IPS-15b (cell line): ENCODE measurements at regions not wholly inside any gene's neighbourhood (a gene's known extent, or its start where the extent isn't known, plus 50 kb on each side); places are given as distances from the start of the nearest gene placed in this dataset.

Experiments
- H3K27me3 ChIP-seq: one replicate; pipeline ENCODE4 v1.6.1; 2013; ENCODE audit warnings: low read length; ENCODE audit not compliant: control insufficient read depth, insufficient read depth
- H3K36me3 ChIP-seq: one replicate; pipeline ENCODE4 v1.6.1; 2013; ENCODE audit warnings: low read length; ENCODE audit not compliant: control insufficient read depth, insufficient read depth
- H3K4me1 ChIP-seq: one replicate; pipeline ENCODE4 v1.6.1; 2013; ENCODE audit warnings: mild to moderate bottlenecking, low read length; ENCODE audit not compliant: control insufficient read depth, insufficient read depth
- H3K4me3 ChIP-seq: one replicate; pipeline ENCODE4 v1.5.1; 2013; ENCODE audit warnings: low read depth, low read length
- H3K9ac ChIP-seq: one replicate; pipeline ENCODE4 v1.6.1; 2013; ENCODE audit warnings: low read depth, mild to moderate bottlenecking, low read length
- H3K9me3 ChIP-seq: one replicate; pipeline ENCODE4 v1.6.1; 2013; ENCODE audit warnings: mild to moderate bottlenecking, low read length; ENCODE audit not compliant: control insufficient read depth, insufficient read depth

- H3K4me1 ChIP-seq = peaks cover 4% of the 10 kb centered on the region
- H3K4me3 ChIP-seq = no peak overlapping the region
- H3K36me3 ChIP-seq = no peaks in the 10 kb centered on the region
- H3K9me3 ChIP-seq = no peaks in the 10 kb centered on the region
- H3K9ac ChIP-seq = no peak overlapping the region
- no peaks in the 10 kb centered on the region for H3K27me3 ChIP-seq
These were observed 112.5 kb upstream of the KCNJ16 start for GRCh38 chr17:69962436-69962995.

GRCh38 chr17:69967910-69968411, 107.1 kb upstream of the KCNJ16 start:
- Histone ChIP-seq H3K9ac (no peak overlapping the region), H3K9me3 (no peaks in the 10 kb centered on the region), H3K4me3 (no peak overlapping the region), H3K36me3 (no peaks in the 10 kb centered on the region), H3K4me1 (no peaks in the 10 kb centered on the region), H3K27me3 (no peaks in the 10 kb centered on the region)

DNA sequence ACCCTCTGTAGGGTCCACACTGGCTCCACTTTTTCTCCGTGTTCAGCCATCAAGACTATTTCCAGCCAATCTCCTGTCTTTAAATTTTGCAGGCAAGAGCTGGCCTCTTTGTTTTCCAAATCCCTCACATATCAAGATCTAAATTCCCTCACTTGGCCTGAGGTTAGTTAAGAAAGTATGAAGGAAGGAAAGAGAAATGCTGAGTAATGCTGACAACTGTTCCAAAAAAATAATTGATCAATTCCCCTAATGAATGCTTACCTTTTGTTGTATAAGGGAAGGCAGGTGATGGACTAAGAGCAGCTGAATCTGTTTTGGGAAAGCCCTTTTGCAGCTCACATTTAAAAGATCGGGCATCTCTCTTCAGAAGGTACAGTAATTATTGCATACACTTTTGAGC, 105.1 kb upstream of the KCNJ16 start:
- Histone ChIP-seq H3K4me3 (no peak overlapping the region), H3K4me1 (no peaks in the 10 kb centered on the region), H3K9me3 (no peaks in the 10 kb centered on the region), H3K9ac (no peak overlapping the region), H3K27me3 (no peaks in the 10 kb centered on the region), H3K36me3 (no peaks in the 10 kb centered on the region)

GRCh38 chr17:69972251-69972650, 102.8 kb upstream of the KCNJ16 start:
- no peaks in the 10 kb centered on the region for H3K4me1 ChIP-seq
- H3K4me3 ChIP-seq = no peak overlapping the region
- H3K27me3 ChIP-seq = no peaks in the 10 kb centered on the region
- no peaks in the 10 kb centered on the region for H3K36me3 ChIP-seq
- H3K9ac ChIP-seq = no peak overlapping the region
- no peaks in the 10 kb centered on the region for H3K9me3 ChIP-seq

- Histone ChIP-seq H3K36me3 (no peaks in the 10 kb centered on the region), H3K4me3 (no peak overlapping the region), H3K9me3 (no peaks in the 10 kb centered on the region), H3K27me3 (no peaks in the 10 kb centered on the region), H3K4me1 (no peaks in the 10 kb centered on the region), H3K9ac (no peak overlapping the region)
These were observed 99.2 kb upstream of the KCNJ16 start for GRCh38 chr17:69975808-69976207.

DNA sequence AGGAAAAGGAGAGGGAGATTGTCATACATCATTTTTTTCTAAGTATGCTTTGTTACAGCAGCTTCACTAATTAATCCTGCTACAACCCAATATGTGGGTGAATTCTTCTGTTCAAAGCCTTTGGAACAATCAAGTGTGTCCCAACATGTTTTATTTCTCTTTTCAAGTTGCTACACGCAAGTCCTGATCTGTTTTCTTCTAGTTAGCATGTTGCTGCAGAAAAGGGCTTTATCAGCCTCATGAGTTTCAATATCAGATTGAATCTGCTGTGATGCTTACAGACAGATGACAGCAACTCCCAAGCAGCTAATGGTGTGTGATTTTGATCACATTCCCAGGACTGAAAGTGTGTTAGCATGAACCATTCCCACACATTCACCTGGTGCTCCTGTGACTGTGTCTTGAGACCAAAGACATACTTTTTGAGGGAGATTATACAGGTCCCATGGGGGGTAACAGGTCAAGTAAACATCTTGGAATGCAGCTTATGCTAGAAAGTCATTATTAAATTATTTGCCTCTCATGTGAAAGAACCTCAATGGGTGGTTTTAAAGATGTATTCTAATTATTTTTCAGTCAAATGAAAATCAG, 96.9 kb upstream of the KCNJ16 start:
- Histone ChIP-seq H3K9me3 (no peaks in the 10 kb centered on the region), H3K27me3 (no peaks in the 10 kb centered on the region), H3K36me3 (no peaks in the 10 kb centered on the region), H3K9ac (no peak overlapping the region), H3K4me3 (no peak overlapping the region), H3K4me1 (no peaks in the 10 kb centered on the region)

DNA sequence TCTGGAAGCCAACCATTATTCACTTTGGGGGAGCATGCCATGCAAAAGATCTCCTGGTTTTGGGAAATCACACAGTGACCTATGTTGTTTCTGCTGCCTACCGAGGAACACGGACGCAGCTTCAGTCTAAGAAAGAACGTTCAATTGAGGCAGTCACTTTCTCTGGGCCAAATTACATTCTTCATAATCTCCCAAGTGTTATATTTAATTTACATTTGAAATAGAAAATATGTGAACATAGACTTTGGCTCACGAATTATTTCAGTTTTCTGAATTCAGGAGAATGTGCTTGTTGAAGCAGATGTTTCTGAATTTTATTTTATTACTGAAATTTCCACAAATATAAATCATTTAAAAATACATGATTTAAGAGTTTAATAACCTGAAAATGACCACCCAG, 93.6 kb upstream of the KCNJ16 start:
- Histone ChIP-seq H3K9ac (no peak overlapping the region), H3K9me3 (no peaks in the 10 kb centered on the region)

DNA sequence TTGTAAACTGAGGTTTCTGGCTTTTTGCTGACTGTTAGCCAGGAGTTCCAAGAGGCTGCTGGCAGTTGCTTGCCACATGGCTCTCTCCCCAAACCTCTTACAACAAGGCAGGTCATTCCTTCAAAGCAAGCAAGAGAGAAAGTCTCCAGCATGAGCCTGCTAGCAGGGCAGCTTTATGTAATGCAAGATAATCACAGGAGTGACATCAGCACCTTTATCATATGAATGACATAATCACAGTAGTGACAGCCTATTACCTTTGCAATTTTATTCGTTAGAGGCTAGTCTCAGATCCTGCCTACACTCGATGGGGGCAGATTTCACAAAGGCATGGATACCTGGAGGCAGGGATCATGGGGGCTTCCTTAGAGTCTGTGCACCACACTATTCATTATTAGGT, 79.5 kb upstream of the KCNJ16 start:
- H3K9ac ChIP-seq = no peak overlapping the region
- H3K27me3 ChIP-seq = no peaks in the 10 kb centered on the region
- no peak overlapping the region for H3K4me3 ChIP-seq
- H3K4me1 ChIP-seq = no peaks in the 10 kb centered on the region
- no peaks in the 10 kb centered on the region for H3K36me3 ChIP-seq
- H3K9me3 ChIP-seq = no peaks in the 10 kb centered on the region

More for the DNA sequence above, 93.6 kb upstream of the KCNJ16 start:
- Histone ChIP-seq H3K4me1 (no peaks in the 10 kb centered on the region), H3K36me3 (no peaks in the 10 kb centered on the region), H3K4me3 (no peak overlapping the region), H3K27me3 (no peaks in the 10 kb centered on the region)

GRCh38 chr17:69997332-69997731, 77.7 kb upstream of the KCNJ16 start:
- Histone ChIP-seq H3K36me3 (no peaks in the 10 kb centered on the region), H3K9me3 (no peaks in the 10 kb centered on the region), H3K27me3 (no peaks in the 10 kb centered on the region), H3K4me3 (no peak overlapping the region), H3K4me1 (no peaks in the 10 kb centered on the region), H3K9ac (no peak overlapping the region)

DNA sequence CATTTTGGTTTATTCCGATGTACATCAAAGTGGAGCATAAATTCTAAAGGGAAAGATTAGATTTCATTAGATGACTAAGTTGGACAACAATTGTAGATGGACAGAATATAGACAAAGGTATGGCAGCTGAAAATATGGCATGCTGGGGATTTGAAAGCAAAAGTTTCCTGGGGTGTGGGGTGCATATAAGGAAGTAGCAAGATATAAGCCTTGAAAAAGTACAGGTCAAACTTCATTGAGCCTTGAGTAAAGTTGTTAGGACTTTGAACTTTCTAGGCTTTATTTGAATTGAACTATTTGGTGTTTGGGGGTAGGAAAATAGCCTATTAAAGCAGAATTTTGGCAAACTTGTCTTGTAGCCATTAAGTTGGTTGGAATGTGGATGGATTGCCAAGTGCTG, 75.8 kb upstream of the KCNJ16 start:
- H3K36me3 ChIP-seq = no peaks in the 10 kb centered on the region
- no peaks in the 10 kb centered on the region for H3K9me3 ChIP-seq
- H3K4me1 ChIP-seq = no peaks in the 10 kb centered on the region
- H3K27me3 ChIP-seq = no peaks in the 10 kb centered on the region
- H3K4me3 ChIP-seq = no peak overlapping the region
- no peak overlapping the region for H3K9ac ChIP-seq

- Histone ChIP-seq H3K36me3 (no peaks in the 10 kb centered on the region), H3K9ac (no peak overlapping the region), H3K27me3 (no peaks in the 10 kb centered on the region), H3K4me3 (no peak overlapping the region), H3K9me3 (no peaks in the 10 kb centered on the region), H3K4me1 (no peaks in the 10 kb centered on the region)
These were observed 68.9 kb upstream of the KCNJ16 start for GRCh38 chr17:70006159-70006558.

GRCh38 chr17:70011750-70012149, 63.3 kb upstream of the KCNJ16 start:
- H3K9me3 ChIP-seq = no peaks in the 10 kb centered on the region
- H3K27me3 ChIP-seq = no peaks in the 10 kb centered on the region
- no peaks in the 10 kb centered on the region for H3K4me1 ChIP-seq
- H3K36me3 ChIP-seq = no peaks in the 10 kb centered on the region
- H3K9ac ChIP-seq = no peak overlapping the region
- no peak overlapping the region for H3K4me3 ChIP-seq
